Right lobe of liver (tissue), 6 donors: ENCODE measurements at regions not wholly inside any gene's neighbourhood (a gene's known extent, or its start where the extent isn't known, plus 50 kb on each side); places are given as distances from the start of the nearest gene placed in this dataset.

ENCODE experiments used
- ATAC-seq, 4 donors: fragments of 200-7000 bp; cut with Tn5 transposase; one replicate each; pipeline ENCODE4 v1.9.1; 2020; ENCODE audit warnings: mild to moderate bottlenecking in 4 of 4, moderate library complexity in 4 of 4
- DNase-seq, 3 donors: peaks; one replicate each; pipeline ENCODE4 v3.0.0-alpha.2; 2020
- H3K27ac ChIP-seq, 3 donors: fragments of 200-600 bp; one replicate each; pipeline ENCODE4 v1.8.0; 2022
- H3K27me3 ChIP-seq, 2 donors: fragments of 200-600 bp; one replicate each; pipeline ENCODE4 v1.8.0; 2022
- H3K36me3 ChIP-seq, 4 donors: fragments of 200-600 bp; sonication (generic) in 1 of 4; one replicate each; pipeline versions ENCODE4 v1.5.1 to v1.8.0; 2017 to 2022; ENCODE audit warnings: control low read depth in 1 of 4
- H3K4me1 ChIP-seq, 4 donors: fragments of 200-600 bp; sonication (generic) in 1 of 4; one replicate each; pipeline versions ENCODE4 v1.5.1 to v1.8.0; 2017 to 2022; ENCODE audit warnings: control low read depth in 1 of 4
- H3K4me3 ChIP-seq, 3 donors: fragments of 200-600 bp; one replicate each; pipeline ENCODE4 v1.8.0; 2022
- H3K9me3 ChIP-seq, 4 donors: fragments of 200-600 bp; sonication (generic) in 1 of 4; one replicate each; pipeline versions ENCODE4 v1.5.1 to v1.8.0; 2017 to 2022; ENCODE audit warnings: control low read depth in 1 of 4
- POLR2A ChIP-seq: fragments of 450-650 bp; IDR thresholded peaks from one replicate; pipeline ENCODE4 v1.6.1; 2017; ENCODE audit warnings: antibody characterized with exemption, mild to moderate bottlenecking
- WGBS: methylation state at CpG from one replicate; pipeline ENCODE4 v1.1.6; 2018; ENCODE audit warnings: low coverage, low lambda C conversion rate; ENCODE audit not compliant: insufficient coverage; ENCODE audit errors: missing lambda C conversion rate; 5-methylcytosine and 5-hydroxymethylcytosine counted together
- intact Hi-C, 2 donors: fragments of 100-400 bp; cut with DNase I; formaldehyde crosslinking; loops; one replicate each; pipeline versions ENCODE4 v1.11.2 to v1.14.1; 2022
- TF ChIP-seq, protein P1 (sequence below), 4 donors: fragments of 200-600 bp in 3 of 4; fragments of 450-650 bp in 1 of 4; IDR thresholded peaks; one replicate each; pipeline versions ENCODE4 v1.5.1 to v1.8.0; 2016 to 2022; ENCODE audit warnings: antibody characterized with exemption in 4 of 4, mild to moderate bottlenecking in 2 of 4
- donor health status: DM: no; HTN: yes; CAD: no.
- donor health status: DM: no; HTN: no; CAD: no.
- donor health status: DM: no; HTN: no; CAD: no.
- donor health status: DM: no; HTN: yes; CAD: no.
- donor health status: DM: no; HTN: yes; CAD: no.

DNA sequence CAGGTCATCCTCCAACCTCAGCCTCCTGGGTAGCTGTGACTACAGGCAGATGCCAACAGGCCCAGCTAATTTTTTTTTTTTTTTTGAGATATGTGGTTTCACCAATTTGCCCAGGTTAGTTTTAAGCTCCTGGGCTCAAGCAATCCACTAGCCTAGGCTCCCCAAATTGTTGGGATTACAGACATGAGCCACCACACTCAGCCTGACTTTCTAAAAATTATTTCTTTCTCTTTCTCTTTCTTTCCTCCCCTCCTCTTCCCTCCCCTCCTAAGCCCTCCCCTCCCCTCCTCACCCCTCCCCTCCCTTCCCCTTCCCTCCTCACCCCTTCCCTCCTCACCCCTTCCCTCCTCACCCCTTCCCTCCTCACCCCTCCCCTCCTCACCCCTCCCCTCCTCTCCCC is 127.3 kb downstream of the BTBD3 start:
- Histone ChIP-seq H3K36me3 (no peaks in the 10 kb centered on the region), H3K4me3 (no peak overlapping the region), H3K27ac (no peak overlapping the region), H3K27me3 (no peaks in the 10 kb centered on the region), H3K9me3 (no peaks in the 10 kb centered on the region), H3K4me1 (no peaks in the 10 kb centered on the region)
- ATAC-seq (no peak), DNase-seq (no peak)
- intact Hi-C loops: no loop called here
- TF ChIP-seq, protein P1, sequence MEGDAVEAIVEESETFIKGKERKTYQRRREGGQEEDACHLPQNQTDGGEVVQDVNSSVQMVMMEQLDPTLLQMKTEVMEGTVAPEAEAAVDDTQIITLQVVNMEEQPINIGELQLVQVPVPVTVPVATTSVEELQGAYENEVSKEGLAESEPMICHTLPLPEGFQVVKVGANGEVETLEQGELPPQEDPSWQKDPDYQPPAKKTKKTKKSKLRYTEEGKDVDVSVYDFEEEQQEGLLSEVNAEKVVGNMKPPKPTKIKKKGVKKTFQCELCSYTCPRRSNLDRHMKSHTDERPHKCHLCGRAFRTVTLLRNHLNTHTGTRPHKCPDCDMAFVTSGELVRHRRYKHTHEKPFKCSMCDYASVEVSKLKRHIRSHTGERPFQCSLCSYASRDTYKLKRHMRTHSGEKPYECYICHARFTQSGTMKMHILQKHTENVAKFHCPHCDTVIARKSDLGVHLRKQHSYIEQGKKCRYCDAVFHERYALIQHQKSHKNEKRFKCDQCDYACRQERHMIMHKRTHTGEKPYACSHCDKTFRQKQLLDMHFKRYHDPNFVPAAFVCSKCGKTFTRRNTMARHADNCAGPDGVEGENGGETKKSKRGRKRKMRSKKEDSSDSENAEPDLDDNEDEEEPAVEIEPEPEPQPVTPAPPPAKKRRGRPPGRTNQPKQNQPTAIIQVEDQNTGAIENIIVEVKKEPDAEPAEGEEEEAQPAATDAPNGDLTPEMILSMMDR (IDR thresholded peaks at IDR 0.05): no peak
- no peak for TF ChIP-seq POLR2A

DNA sequence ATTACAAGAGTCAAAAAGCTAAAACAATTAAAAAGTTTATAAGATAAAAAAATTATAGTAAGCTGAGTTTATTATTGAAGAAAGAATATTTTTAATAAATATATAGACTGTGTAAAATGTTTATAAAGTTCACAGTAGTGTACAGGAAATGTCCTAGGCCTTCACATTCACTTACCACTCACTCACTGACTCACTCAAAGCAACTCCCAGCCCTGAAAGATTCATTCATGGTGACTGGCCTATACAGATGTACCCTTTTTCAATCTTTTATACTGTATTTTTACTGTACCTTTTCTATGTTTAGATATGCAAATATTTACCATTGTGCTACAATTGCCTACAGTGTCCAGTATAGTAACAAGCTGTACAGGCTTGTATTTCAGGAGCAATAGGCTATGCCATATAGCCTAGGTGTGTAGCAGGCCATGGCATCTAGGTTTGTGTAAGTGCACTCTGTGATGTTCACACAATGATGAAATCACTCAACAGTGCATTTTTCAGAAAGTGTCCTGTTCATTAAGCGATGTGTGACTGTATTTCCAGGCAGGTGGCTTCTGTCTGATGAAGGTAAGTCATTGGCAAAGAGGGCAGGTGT is 130.2 kb downstream of the BTBD3 start:
- intact Hi-C loops: no loop called here
- Histone ChIP-seq H3K9me3 (no peaks in the 10 kb centered on the region), H3K27me3 (no peaks in the 10 kb centered on the region), H3K36me3 (no peaks in the 10 kb centered on the region), H3K4me3 (no peak overlapping the region), H3K4me1 (no peaks in the 10 kb centered on the region), H3K27ac (no peak overlapping the region)
- TF ChIP-seq, protein P1 (IDR thresholded peaks at IDR 0.05): no peak
- no peak for TF ChIP-seq POLR2A
- no peak for DNase-seq
- 100% methylated on average over 1 of the region's 1 CpG for WGBS
- no peak for ATAC-seq

DNA sequence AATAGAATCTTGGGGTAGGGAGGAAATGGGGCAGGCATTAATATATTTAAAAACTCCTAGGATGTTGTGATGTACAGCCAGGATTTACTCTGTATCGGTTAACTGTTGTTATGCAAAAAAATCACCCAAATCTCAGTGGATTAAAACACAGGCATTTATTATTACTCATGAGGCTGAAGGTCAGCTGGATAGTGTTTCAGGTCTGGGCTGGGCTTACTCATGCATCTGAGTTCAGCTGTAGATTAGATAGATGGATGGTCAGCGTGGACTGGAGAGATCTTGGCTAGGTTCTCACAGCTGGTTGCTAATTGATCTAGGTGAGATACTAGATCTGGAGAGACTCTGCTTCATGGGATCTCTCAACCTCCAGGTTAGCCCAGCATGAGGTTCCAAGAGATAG is 131.4 kb downstream of the BTBD3 start:
- intact Hi-C loops: no loop called here
- 93% methylated on average over 2 of the region's 2 CpGs for WGBS
- TF ChIP-seq, protein P1 (IDR thresholded peaks at IDR 0.05): no peak
- TF ChIP-seq POLR2A: no peak
- H3K9me3 ChIP-seq: no peaks in the 10 kb centered on the region
- no peaks in the 10 kb centered on the region for H3K4me1 ChIP-seq
- ATAC-seq: no peak
- no peaks in the 10 kb centered on the region for H3K36me3 ChIP-seq
- no peak overlapping the region for H3K27ac ChIP-seq
- no peaks in the 10 kb centered on the region for H3K27me3 ChIP-seq
- DNase-seq: no peak
- no peak overlapping the region for H3K4me3 ChIP-seq

DNA sequence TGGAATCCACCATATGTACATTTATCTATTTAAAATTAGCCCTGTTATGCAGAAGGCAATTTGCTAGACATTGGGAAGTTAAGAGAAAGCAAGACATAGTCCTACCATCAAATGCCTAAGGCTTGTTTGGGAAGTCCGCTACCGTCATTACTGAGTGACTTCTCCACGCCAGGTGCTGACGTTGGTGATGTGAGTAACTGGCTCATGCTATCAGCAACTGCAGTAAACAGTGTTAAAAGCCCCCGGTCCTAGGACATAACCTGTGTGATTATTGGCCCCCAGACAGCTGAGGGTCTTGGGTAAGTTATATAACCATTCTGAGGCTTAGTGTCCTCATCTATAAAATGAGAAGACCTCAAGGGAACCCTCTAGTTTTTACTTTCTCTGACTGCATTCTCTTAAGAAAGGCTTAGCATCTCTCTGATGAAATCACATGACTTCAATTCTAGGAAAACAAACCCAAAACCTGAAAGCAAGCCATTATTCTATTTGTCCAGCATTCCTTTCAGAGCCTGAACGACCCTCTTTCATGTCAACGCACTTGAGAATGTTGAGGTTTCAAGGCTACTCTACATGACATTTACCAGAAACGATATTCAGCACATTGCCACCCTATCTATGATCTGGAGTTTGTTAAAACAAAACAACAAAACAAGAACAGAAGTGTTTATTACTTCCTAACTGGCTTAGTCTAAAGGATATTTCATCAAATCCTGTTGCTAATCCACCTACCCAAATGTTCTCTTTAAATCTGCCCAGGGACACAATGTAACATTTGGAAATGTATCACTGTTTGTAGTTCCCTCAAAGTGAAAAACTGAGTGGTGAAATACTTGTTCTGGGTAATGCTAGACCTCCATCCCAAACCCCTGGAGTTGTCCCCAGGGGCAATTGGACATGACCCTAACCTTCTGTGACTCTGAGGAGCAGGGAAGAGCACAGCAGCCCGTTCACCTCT is 133.8 kb downstream of the BTBD3 start:
- TF ChIP-seq, protein P1 (IDR thresholded peaks at IDR 0.05): no peak
- no peak for TF ChIP-seq POLR2A
- no peaks in the 10 kb centered on the region for H3K4me1 ChIP-seq
- intact Hi-C loops: no loop called here
- H3K4me3 ChIP-seq: no peak overlapping the region
- no peaks in the 10 kb centered on the region for H3K9me3 ChIP-seq
- H3K36me3 ChIP-seq: no peaks in the 10 kb centered on the region
- DNase-seq: no peak
- no peaks in the 10 kb centered on the region for H3K27me3 ChIP-seq
- no peak for ATAC-seq
- H3K27ac ChIP-seq: no peak overlapping the region
- 65% methylated on average over 8 of the region's 9 CpGs for WGBS
